ENCODE measurements at regions not wholly inside any gene's neighbourhood (a gene's known extent, or its start where the extent isn't known, plus 50 kb on each side); places are given as distances from the start of the nearest gene placed in this dataset.

- in situ Hi-C loops (cut with MboI; ENCODE audit: low sequenced_read_pairs, unreplicated experiment) = no loop called here
- no peak for DNase-seq (ENCODE audit: low spot score)
- TF ChIP-seq CTCF (IDR thresholded peaks at IDR 0.05; ENCODE audit: borderline replicate concordance, control extremely low read depth, extremely low read depth, insufficient read depth, missing control alignments) = no peak
Measured at GRCh38 chr17:65346166-65346565, 209.0 kb downstream of the RGS9 start.

GRCh38 chr17:65345261-65346005 lies 208.3 kb downstream of the RGS9 start:
- TF ChIP-seq CTCF (IDR thresholded peaks at IDR 0.05; ENCODE audit: borderline replicate concordance, control extremely low read depth, extremely low read depth, insufficient read depth, missing control alignments) = no peak
- DNase-seq (ENCODE audit: low spot score) = no peak
- in situ Hi-C loops (cut with MboI; ENCODE audit: low sequenced_read_pairs, unreplicated experiment) = no loop called here

- in situ Hi-C loops (cut with MboI; ENCODE audit: low sequenced_read_pairs, unreplicated experiment) = no loop called here
- no peak for TF ChIP-seq CTCF (IDR thresholded peaks at IDR 0.05; ENCODE audit: borderline replicate concordance, control extremely low read depth, extremely low read depth, insufficient read depth, missing control alignments)
- no peak for DNase-seq (ENCODE audit: low spot score)
Measured at GRCh38 chr17:65340401-65340800, 203.2 kb downstream of the RGS9 start.

- in situ Hi-C loops (cut with MboI; ENCODE audit: low sequenced_read_pairs, unreplicated experiment) = no loop called here
- TF ChIP-seq CTCF (IDR thresholded peaks at IDR 0.05; ENCODE audit: borderline replicate concordance, control extremely low read depth, extremely low read depth, insufficient read depth, missing control alignments) = no peak
- no peak for DNase-seq (ENCODE audit: low spot score)
Measured at GRCh38 chr17:65334406-65334805, 197.2 kb downstream of the RGS9 start.

GRCh38 chr17:65332779-65333178 lies 195.6 kb downstream of the RGS9 start:
- in situ Hi-C loops (cut with MboI; ENCODE audit: low sequenced_read_pairs, unreplicated experiment) = no loop called here

GRCh38 chr17:65332375-65332774 lies 195.2 kb downstream of the RGS9 start:
- in situ Hi-C loops (cut with MboI; ENCODE audit: low sequenced_read_pairs, unreplicated experiment) = no loop called here
- no peak for TF ChIP-seq CTCF (IDR thresholded peaks at IDR 0.05; ENCODE audit: borderline replicate concordance, control extremely low read depth, extremely low read depth, insufficient read depth, missing control alignments)
- DNase-seq (ENCODE audit: low spot score) = no peak

More at GRCh38 chr17:65332779-65333178, 195.6 kb downstream of the RGS9 start:
- no peak for TF ChIP-seq CTCF (IDR thresholded peaks at IDR 0.05; ENCODE audit: borderline replicate concordance, control extremely low read depth, extremely low read depth, insufficient read depth, missing control alignments)
- no peak for DNase-seq (ENCODE audit: low spot score)

All from GM13976 (cell line).